ENCODE measurements at regions not wholly inside any gene's neighbourhood (a gene's known extent, or its start where the extent isn't known, plus 50 kb on each side); places are given as distances from the start of the nearest gene placed in this dataset.

- no peak for DNase-seq
Measured at GRCh38 chr6:41451515-41452163, 94.5 kb upstream of the FOXP4 start.

GRCh38 chr6:41452763-41453162, 93.4 kb upstream of the FOXP4 start:
- DNase-seq, result no peak

GRCh38 chr6:41453244-41453643, 92.9 kb upstream of the FOXP4 start:
- DNase-seq, result no peak

- DNase-seq, result no peak
Measured at GRCh38 chr6:41454189-41454789, 91.9 kb upstream of the FOXP4 start.

- DNase-seq, result no peak
Measured at GRCh38 chr6:41455410-41455809, 90.8 kb upstream of the FOXP4 start.

GRCh38 chr6:41455818-41456217, 90.4 kb upstream of the FOXP4 start:
- DNase-seq, result no peak

- no peak for DNase-seq
Measured at GRCh38 chr6:41457303-41457670, 88.9 kb upstream of the FOXP4 start.

- no peak for DNase-seq
Measured at GRCh38 chr6:41459738-41460137, 86.4 kb upstream of the FOXP4 start.

GRCh38 chr6:41460742-41461336, 85.3 kb upstream of the FOXP4 start:
- no peak for DNase-seq

GRCh38 chr6:41462033-41462432, 84.1 kb upstream of the FOXP4 start:
- DNase-seq, result no peak

GRCh38 chr6:41463062-41463930, 82.9 kb upstream of the FOXP4 start:
- no peak for DNase-seq

GRCh38 chr6:41464019-41464418, 82.2 kb upstream of the FOXP4 start:
- DNase-seq, result no peak

GRCh38 chr6:41464481-41464880, 81.7 kb upstream of the FOXP4 start:
- no peak for DNase-seq

GRCh38 chr6:41466437-41466990, 79.7 kb upstream of the FOXP4 start:
- no peak for DNase-seq

GRCh38 chr6:41467061-41467460, 79.1 kb upstream of the FOXP4 start:
- DNase-seq, result no peak

GRCh38 chr6:41467627-41468404, 78.4 kb upstream of the FOXP4 start:
- DNase-seq, result no peak

GRCh38 chr6:41469156-41470028, 76.8 kb upstream of the FOXP4 start:
- no peak for DNase-seq

- DNase-seq, result no peak
Measured at GRCh38 chr6:41470029-41470330, 76.2 kb upstream of the FOXP4 start.

- DNase-seq, result no peak
Measured at GRCh38 chr6:41470331-41471063, 75.7 kb upstream of the FOXP4 start.

GRCh38 chr6:41471064-41471895, 74.9 kb upstream of the FOXP4 start:
- no peak for DNase-seq
